ENCODE measurements at regions not wholly inside any gene's neighbourhood (a gene's known extent, or its start where the extent isn't known, plus 50 kb on each side); places are given as distances from the start of the nearest gene placed in this dataset.

DNA sequence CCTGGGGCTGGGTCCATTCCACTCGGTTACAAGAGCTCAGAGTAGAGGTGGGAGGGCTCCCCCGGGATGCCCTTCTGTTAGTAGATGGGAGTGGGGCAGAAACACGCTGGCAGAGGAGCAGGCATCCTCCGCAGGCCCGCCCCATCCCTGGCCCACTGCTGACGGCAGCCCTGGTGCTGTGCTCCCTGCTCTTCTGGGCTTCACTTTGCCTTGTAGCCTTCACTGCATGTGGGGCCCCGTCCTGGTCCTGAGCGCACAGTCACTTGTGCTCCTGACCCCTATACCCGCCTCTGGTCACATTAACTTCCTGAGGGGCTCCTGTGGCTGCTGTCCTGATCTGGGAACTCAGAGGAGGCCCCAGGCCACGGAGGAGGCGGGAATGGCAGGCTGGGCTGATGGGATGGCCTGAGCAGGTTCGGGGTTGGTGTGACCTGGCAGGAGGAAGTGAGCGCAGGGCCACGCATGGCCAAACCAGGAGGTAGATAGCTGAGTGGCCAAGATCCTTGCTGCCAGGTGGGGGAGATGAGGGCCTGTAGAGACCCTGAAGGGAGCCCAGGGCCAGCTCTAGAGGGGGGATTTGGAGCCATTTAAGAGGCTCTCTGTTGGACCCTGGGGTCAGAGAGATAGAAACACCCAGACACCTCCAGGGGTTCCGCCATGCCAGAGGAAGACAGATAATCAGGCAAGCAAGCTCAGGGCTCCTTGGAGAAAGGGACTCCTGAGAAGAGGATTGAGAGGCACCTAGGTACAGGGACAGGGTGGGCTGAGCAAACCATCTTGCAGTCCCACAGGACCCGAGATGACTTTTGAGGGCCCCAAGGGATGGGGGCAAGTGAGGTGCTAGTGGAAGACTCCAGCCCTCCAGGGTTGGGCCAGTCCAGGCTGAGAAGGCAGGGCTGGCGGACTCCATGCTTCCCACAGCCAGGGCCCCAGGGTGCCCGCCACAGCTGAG, 92.2 kb upstream of the PRR23E start:
- no peaks in the 10 kb centered on the region for H3K9me3 ChIP-seq (ENCODE audit: control insufficient read depth in 2 of 3, insufficient read depth in 1 of 3, low read length in 3 of 3)
- no peak overlapping the region for H3K4me3 ChIP-seq (ENCODE audit: low read length in 3 of 3)
- H3K36me3 ChIP-seq (ENCODE audit: control insufficient read depth in 2 of 3, insufficient read depth in 3 of 3, low read length in 3 of 3), result no peaks in the 10 kb centered on the region
- no peak overlapping the region for H3K9ac ChIP-seq (ENCODE audit: low read length in 3 of 3)
- no peaks in the 10 kb centered on the region for H3K27me3 ChIP-seq (ENCODE audit: control insufficient read depth, insufficient read depth, low read length)
- no peak for FAIRE-seq
- peak in 3 of 5 donors; percentile 19 to 31 (median 25) for DNase-seq
- no peak overlapping the region for H3K27ac ChIP-seq (ENCODE audit: low read depth in 2 of 2, low read length in 2 of 2)
- H3K4me1 ChIP-seq (ENCODE audit: control insufficient read depth in 2 of 3, insufficient read depth in 2 of 3, low read depth in 1 of 3, low read length in 3 of 3), result no peaks in the 10 kb centered on the region
- intact Hi-C loops (cut with DNase I), result no loop called here
- TF ChIP-seq, protein P1, sequence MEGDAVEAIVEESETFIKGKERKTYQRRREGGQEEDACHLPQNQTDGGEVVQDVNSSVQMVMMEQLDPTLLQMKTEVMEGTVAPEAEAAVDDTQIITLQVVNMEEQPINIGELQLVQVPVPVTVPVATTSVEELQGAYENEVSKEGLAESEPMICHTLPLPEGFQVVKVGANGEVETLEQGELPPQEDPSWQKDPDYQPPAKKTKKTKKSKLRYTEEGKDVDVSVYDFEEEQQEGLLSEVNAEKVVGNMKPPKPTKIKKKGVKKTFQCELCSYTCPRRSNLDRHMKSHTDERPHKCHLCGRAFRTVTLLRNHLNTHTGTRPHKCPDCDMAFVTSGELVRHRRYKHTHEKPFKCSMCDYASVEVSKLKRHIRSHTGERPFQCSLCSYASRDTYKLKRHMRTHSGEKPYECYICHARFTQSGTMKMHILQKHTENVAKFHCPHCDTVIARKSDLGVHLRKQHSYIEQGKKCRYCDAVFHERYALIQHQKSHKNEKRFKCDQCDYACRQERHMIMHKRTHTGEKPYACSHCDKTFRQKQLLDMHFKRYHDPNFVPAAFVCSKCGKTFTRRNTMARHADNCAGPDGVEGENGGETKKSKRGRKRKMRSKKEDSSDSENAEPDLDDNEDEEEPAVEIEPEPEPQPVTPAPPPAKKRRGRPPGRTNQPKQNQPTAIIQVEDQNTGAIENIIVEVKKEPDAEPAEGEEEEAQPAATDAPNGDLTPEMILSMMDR (IDR thresholded peaks at IDR 0.05; ENCODE audit: borderline replicate concordance, extremely low read depth, insufficient read depth), result no peak

DNA sequence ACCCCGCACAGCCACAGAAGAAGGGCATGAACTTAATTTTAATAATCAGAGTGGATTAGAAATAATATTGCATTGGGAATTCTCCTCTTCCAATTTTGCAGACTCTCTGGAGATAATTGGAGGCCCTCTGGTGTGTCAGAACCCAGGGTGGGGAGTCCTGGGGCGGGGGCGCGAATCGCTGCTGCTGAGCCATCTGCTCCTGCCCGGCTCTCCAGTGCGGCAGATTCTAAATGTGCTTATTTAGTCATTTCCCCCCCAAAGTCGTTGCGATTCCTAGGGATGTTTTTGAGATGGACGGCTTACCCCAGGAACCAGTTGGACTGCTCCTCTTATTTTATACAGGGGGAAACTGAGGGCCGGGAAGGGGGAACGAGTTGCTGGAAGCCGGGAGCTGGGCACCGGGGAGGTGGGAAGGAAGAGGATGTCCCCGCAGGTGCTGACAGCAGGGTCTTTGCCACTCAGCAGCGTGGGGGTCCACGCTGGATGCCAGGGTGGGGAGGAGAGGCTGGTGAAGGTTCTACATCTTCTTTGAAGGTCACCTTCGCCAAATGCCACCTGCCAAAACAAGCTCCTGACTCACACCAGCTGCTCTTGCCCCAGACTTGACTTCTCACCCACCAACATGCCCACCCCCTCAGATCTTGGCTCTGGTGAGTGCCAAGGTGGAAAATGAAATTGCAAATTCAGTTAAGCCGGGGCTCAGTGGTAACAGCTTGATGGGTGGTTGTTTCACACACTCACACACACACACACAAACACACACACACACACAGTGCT, 91.3 kb upstream of the PRR23E start:
- Histone ChIP-seq H3K9me3 (ENCODE audit: control insufficient read depth in 2 of 3, insufficient read depth in 1 of 3, low read length in 3 of 3) (no peaks in the 10 kb centered on the region), H3K4me1 (ENCODE audit: control insufficient read depth in 2 of 3, insufficient read depth in 2 of 3, low read depth in 1 of 3, low read length in 3 of 3) (no peaks in the 10 kb centered on the region), H3K27me3 (ENCODE audit: control insufficient read depth, insufficient read depth, low read length) (no peaks in the 10 kb centered on the region), H3K4me3 (ENCODE audit: low read length in 3 of 3) (no peak overlapping the region), H3K36me3 (ENCODE audit: control insufficient read depth in 2 of 3, insufficient read depth in 3 of 3, low read length in 3 of 3) (no peaks in the 10 kb centered on the region), H3K9ac (ENCODE audit: low read length in 3 of 3) (no peak overlapping the region), H3K27ac (ENCODE audit: low read depth in 2 of 2, low read length in 2 of 2) (no peak overlapping the region)
- DNase-seq (no peak), FAIRE-seq (no peak)
- intact Hi-C loops (cut with DNase I), result no loop called here
- TF ChIP-seq, protein P1 (IDR thresholded peaks at IDR 0.05; ENCODE audit: borderline replicate concordance, extremely low read depth, insufficient read depth), result no peak

DNA sequence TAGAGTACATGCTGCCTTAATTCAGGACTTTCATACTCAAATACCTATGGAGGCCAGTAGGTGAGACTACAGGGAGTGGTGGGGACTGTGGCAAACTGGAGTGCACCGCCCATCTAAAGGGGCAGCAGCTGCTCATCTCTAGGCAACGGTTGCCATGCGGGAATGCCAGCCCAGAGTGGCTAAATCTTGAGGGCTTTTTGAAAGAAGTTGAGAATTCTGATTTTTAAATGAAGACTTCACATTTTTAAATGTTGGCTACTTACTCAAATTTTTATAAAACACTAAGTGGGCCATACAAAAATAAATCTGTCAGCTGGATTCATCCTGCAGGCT, 90.8 kb upstream of the PRR23E start:
- H3K9me3 ChIP-seq (ENCODE audit: control insufficient read depth in 2 of 3, insufficient read depth in 1 of 3, low read length in 3 of 3), result no peaks in the 10 kb centered on the region
- H3K4me1 ChIP-seq (ENCODE audit: control insufficient read depth in 2 of 3, insufficient read depth in 2 of 3, low read depth in 1 of 3, low read length in 3 of 3), result no peaks in the 10 kb centered on the region
- DNase-seq, result no peak
- H3K4me3 ChIP-seq (ENCODE audit: low read length in 3 of 3), result no peak overlapping the region
- H3K27me3 ChIP-seq (ENCODE audit: control insufficient read depth, insufficient read depth, low read length), result no peaks in the 10 kb centered on the region
- no peak overlapping the region for H3K27ac ChIP-seq (ENCODE audit: low read depth in 2 of 2, low read length in 2 of 2)
- H3K36me3 ChIP-seq (ENCODE audit: control insufficient read depth in 2 of 3, insufficient read depth in 3 of 3, low read length in 3 of 3), result no peaks in the 10 kb centered on the region
- TF ChIP-seq, protein P1 (IDR thresholded peaks at IDR 0.05; ENCODE audit: borderline replicate concordance, extremely low read depth, insufficient read depth), result no peak
- no peak overlapping the region for H3K9ac ChIP-seq (ENCODE audit: low read length in 3 of 3)
- no peak for FAIRE-seq
- intact Hi-C loops (cut with DNase I), result no loop called here

Measured in kidney (tissue), 13 donors.